ENCODE measurements at regions not wholly inside any gene's neighbourhood (a gene's known extent, or its start where the extent isn't known, plus 50 kb on each side); places are given as distances from the start of the nearest gene placed in this dataset.

- no peak for TF ChIP-seq POLR2A (IDR thresholded peaks at IDR 0.05)
- TF ChIP-seq, protein P1, sequence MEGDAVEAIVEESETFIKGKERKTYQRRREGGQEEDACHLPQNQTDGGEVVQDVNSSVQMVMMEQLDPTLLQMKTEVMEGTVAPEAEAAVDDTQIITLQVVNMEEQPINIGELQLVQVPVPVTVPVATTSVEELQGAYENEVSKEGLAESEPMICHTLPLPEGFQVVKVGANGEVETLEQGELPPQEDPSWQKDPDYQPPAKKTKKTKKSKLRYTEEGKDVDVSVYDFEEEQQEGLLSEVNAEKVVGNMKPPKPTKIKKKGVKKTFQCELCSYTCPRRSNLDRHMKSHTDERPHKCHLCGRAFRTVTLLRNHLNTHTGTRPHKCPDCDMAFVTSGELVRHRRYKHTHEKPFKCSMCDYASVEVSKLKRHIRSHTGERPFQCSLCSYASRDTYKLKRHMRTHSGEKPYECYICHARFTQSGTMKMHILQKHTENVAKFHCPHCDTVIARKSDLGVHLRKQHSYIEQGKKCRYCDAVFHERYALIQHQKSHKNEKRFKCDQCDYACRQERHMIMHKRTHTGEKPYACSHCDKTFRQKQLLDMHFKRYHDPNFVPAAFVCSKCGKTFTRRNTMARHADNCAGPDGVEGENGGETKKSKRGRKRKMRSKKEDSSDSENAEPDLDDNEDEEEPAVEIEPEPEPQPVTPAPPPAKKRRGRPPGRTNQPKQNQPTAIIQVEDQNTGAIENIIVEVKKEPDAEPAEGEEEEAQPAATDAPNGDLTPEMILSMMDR (IDR thresholded peaks at IDR 0.05), result no peak
These were observed 83.2 kb upstream of the BRD7 start for GRCh38 chr16:50451951-50452508.
